ENCODE measurements at regions not wholly inside any gene's neighbourhood (a gene's known extent, or its start where the extent isn't known, plus 50 kb on each side); places are given as distances from the start of the nearest gene placed in this dataset.

- no peak for TF ChIP-seq SP1 (IDR thresholded peaks at IDR 0.05)
- TF ChIP-seq LEF1 (IDR thresholded peaks at IDR 0.05; ENCODE audit: borderline replicate concordance), result no peak
- no peak for TF ChIP-seq SUZ12 (IDR thresholded peaks at IDR 0.05)
- TF ChIP-seq TARDBP (IDR thresholded peaks at IDR 0.05), result no peak
- no peak for TF ChIP-seq FOXA1 (IDR thresholded peaks at IDR 0.05)
- no peak for TF ChIP-seq ZNF384 (IDR thresholded peaks at IDR 0.05)
- no peak for TF ChIP-seq FOXK2 (IDR thresholded peaks at IDR 0.05)
- no peak for TF ChIP-seq PKNOX1 (IDR thresholded peaks at IDR 0.05)
- no peak for TF ChIP-seq NFRKB (IDR thresholded peaks at IDR 0.05)
Observed at GRCh38 chr10:130388746-130389145, 252.6 kb downstream of the GLRX3 start.

Data from HEK293T (cell line).